IPS DF 6.9 (cell line): ENCODE measurements at regions not wholly inside any gene's neighbourhood (a gene's known extent, or its start where the extent isn't known, plus 50 kb on each side); places are given as distances from the start of the nearest gene placed in this dataset.

Experiments used
- DNase-seq: peaks from one replicate; pipeline ENCODE4 v3.0.0-alpha.2; 2013; ENCODE audit warnings: low read depth, low spot score
- H3K27ac ChIP-seq: one replicate; pipeline ENCODE4 v1.5.1; 2013; ENCODE audit warnings: low read length, control low read depth
- H3K27me3 ChIP-seq: 2 replicates; pipeline ENCODE4 v1.6.1; 2013; ENCODE audit warnings: mild to moderate bottlenecking, low read length; ENCODE audit not compliant: control insufficient read depth, insufficient read depth
- H3K36me3 ChIP-seq: 2 replicates; pipeline ENCODE4 v1.6.1; 2013; ENCODE audit warnings: low read length; ENCODE audit not compliant: control insufficient read depth, insufficient read depth
- H3K4me1 ChIP-seq: 2 replicates; pipeline ENCODE4 v1.6.1; 2013; ENCODE audit warnings: low read length; ENCODE audit not compliant: control insufficient read depth, insufficient read depth
- H3K4me3 ChIP-seq: 2 replicates; pipeline ENCODE4 v1.5.1; 2013; ENCODE audit warnings: mild to moderate bottlenecking, low read length
- H3K9me3 ChIP-seq: 2 replicates; pipeline ENCODE4 v1.6.1; 2013; ENCODE audit warnings: low read length, inconsistent platforms; ENCODE audit not compliant: control insufficient read depth, insufficient read depth
- WGBS: extraction: QIAGEN DNeasy Blood & Tissue Kit; methylation state at CpG from one replicate; pipeline ENCODE4 v1.1.7; 2013; ENCODE audit warnings: mixed read lengths, missing lambda C conversion rate; ENCODE audit not compliant: insufficient read length, insufficient coverage; 5-methylcytosine and 5-hydroxymethylcytosine counted together

DNA sequence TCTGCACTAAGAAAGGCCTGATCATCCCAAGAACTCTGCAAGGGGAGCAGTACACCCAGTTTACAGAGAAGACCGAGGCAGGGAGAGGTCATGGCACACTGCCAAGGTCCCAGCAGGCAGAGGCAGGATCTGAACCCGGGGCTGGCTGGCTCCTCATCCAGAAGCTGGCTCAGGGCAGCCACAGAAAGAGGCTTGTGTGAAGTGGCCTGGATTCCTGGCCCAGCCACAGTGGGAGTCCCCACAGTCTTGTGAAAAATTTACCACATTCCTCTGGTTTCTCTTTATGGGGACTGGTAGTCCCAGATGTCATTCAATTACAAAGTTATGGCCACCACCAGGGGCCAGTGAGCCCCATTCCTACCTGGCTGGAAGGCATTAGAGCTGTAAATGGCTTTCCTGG is 440.5 kb downstream of the MIAT start:
- Histone ChIP-seq H3K27ac (no peak overlapping the region), H3K9me3 (no peaks in the 10 kb centered on the region), H3K4me1 (peaks cover 9% of the 10 kb centered on the region), H3K27me3 (no peaks in the 10 kb centered on the region), H3K4me3 (no peak overlapping the region), H3K36me3 (no peaks in the 10 kb centered on the region)
- no peak for DNase-seq
- WGBS: no CpG with 5 or more reads among the region's 2 CpGs

DNA sequence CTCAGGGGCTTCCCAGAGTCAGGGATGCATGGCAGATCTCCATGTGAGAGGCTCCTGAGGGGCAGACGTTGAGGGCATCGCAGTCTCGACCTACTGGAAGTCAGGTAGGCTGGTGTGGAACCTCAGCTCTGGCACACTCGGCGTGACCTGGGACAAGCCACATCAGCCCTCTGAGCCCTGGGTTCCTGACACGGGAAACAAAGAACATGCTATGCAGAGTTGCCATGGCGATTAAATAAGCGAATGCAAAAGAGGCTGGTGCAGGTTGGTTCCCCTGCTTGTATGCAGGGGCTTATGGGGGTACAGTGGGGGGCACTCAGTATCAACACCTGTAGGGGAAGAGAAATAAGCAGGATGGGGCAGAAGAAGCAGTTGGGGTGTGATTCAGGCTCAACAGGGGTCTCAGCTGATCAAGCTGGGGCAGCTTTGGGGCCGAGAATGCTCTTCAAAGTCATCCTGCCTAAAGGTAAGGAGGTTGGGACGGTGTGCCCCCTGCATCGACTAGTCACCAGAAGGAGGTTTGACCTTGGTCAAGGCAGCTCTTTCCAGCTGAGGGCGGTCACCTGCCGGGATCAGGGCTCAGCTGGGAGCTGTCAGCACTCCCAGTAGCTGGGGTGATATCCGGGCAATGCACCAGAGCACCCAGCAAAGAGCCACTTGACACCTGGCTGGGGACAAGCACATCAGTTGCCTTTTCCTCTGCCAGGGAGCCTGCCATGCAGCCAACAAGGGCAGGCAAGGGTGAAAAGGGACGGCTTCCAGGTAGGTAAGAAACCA is 442.7 kb downstream of the MIAT start:
- Histone ChIP-seq H3K4me1 (peaks cover 9% of the 10 kb centered on the region), H3K4me3 (no peak overlapping the region), H3K27ac (no peak overlapping the region), H3K27me3 (no peaks in the 10 kb centered on the region), H3K36me3 (no peaks in the 10 kb centered on the region), H3K9me3 (no peaks in the 10 kb centered on the region)
- DNase-seq: no peak
- WGBS: no CpG with 5 or more reads among the region's 15 CpGs

DNA sequence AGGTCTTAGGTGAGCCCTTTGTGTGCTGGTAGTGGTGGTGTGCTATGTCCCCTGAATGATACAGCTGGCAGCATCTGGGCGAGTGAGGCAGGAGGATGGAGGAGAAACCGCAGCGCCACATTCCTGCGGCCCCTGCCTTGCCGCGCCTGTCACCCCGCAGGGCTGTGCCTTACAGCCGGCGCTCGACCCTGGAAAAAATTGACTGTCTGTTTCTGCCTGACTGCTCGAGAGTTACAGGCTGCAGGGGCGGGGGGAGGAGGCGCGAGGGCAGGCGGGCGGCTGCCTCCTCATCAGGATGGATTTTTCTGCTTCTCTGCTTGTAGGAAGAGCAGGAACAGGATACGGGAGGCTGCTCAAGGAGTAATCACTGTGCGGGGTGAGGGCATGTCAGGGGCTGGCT is 443.4 kb downstream of the MIAT start:
- WGBS: no CpG with 5 or more reads among the region's 18 CpGs
- no peaks in the 10 kb centered on the region for H3K36me3 ChIP-seq
- H3K4me3 ChIP-seq: no peak overlapping the region
- peaks cover 9% of the 10 kb centered on the region for H3K4me1 ChIP-seq
- no peak for DNase-seq
- no peaks in the 10 kb centered on the region for H3K9me3 ChIP-seq
- H3K27me3 ChIP-seq: no peaks in the 10 kb centered on the region
- H3K27ac ChIP-seq: no peak overlapping the region

GRCh38 chr22:27101288-27101687 is 443.9 kb downstream of the MIAT start:
- Histone ChIP-seq H3K36me3 (no peaks in the 10 kb centered on the region), H3K27me3 (no peaks in the 10 kb centered on the region), H3K4me1 (peaks cover 9% of the 10 kb centered on the region), H3K9me3 (no peaks in the 10 kb centered on the region), H3K4me3 (no peak overlapping the region), H3K27ac (no peak overlapping the region)
- DNase-seq: no peak
- WGBS: no CpG with 5 or more reads among the region's 1 CpG

DNA sequence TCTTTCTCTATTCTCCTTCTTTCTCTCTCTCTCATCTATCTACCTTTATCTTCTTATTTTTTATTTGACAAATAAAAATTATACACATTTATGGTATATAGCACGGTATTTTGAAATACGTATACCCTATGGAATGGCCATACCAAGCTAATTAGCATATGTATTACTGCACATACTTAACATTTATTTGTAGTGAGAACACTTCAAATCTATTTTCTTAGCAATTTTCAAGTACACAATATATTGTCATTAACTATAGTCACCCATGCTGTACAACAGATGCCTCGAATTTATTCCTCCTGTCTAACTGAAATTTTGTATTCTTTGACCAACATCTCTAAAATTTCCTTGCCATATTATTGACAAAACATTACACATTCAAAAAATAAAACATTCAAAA is 447.1 kb downstream of the MIAT start:
- Histone ChIP-seq H3K27me3 (no peaks in the 10 kb centered on the region), H3K27ac (no peak overlapping the region), H3K4me3 (no peak overlapping the region), H3K9me3 (no peaks in the 10 kb centered on the region), H3K36me3 (no peaks in the 10 kb centered on the region), H3K4me1 (peaks cover 9% of the 10 kb centered on the region)
- no CpG with 5 or more reads among the region's 3 CpGs for WGBS
- DNase-seq: no peak

DNA sequence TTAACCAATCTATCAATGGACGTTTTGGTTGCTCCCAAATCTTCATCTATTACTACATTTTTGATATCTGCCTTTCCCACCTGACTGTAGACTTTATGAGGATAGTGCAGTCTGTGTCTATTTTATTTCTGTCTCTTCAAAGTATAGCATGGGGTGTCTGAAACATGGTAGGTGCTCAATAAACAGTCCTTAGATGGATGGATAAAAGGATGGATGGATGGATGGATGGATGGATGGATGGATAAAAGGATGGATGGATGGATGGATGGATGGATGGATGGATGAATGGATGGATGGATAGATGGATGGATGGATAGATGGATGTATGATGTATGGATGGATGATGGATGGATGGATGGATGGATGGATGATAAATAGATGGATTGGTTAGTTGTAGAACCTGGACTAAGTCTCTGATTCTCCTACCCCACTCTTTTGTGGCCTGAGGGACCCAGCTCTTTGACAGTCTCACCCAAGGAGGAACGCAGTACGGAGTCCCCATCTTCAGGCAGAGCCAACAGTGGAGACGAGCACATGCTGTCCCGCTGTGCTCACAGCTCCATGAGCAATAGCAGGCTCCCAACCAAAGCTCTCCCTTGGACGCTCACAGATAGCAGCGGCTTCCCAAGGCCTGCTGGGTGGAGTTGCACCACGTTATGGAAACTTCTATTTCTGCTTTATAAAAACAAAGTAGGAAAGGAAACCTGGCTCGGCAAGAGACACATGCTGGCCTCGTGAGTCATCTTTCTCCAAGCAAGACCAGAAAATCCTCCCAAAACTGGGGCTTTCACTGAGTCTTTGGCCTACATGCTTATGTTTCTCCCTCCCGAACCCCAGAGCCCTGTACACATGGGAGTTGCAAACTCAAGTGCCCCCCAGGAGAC is 448.0 kb downstream of the MIAT start:
- WGBS: no CpG with 5 or more reads among the region's 11 CpGs
- no peaks in the 10 kb centered on the region for H3K27me3 ChIP-seq

GRCh38 chr22:27106985-27107384 is 449.6 kb downstream of the MIAT start:
- Histone ChIP-seq H3K27me3 (no peaks in the 10 kb centered on the region), H3K4me3 (no peak overlapping the region), H3K9me3 (no peaks in the 10 kb centered on the region), H3K27ac (no peak overlapping the region), H3K36me3 (no peaks in the 10 kb centered on the region), H3K4me1 (peaks cover 2% of the 10 kb centered on the region)
- WGBS: no CpG with 5 or more reads among the region's 4 CpGs
- no peak for DNase-seq

More for the DNA sequence above, 448.0 kb downstream of the MIAT start:
- no peaks in the 10 kb centered on the region for H3K36me3 ChIP-seq
- H3K4me1 ChIP-seq: peaks cover 3% of the 10 kb centered on the region
- H3K4me3 ChIP-seq: no peak overlapping the region
- DNase-seq: no peak
- H3K9me3 ChIP-seq: no peaks in the 10 kb centered on the region
- H3K27ac ChIP-seq: no peak overlapping the region

- Histone ChIP-seq H3K27ac (no peak overlapping the region), H3K36me3 (no peaks in the 10 kb centered on the region), H3K4me1 (peaks cover 2% of the 10 kb centered on the region), H3K27me3 (no peaks in the 10 kb centered on the region), H3K9me3 (no peaks in the 10 kb centered on the region), H3K4me3 (no peak overlapping the region)
- WGBS: no CpG with 5 or more reads among the region's 2 CpGs
- no peak for DNase-seq
Measured at GRCh38 chr22:27107386-27107785, 450.0 kb downstream of the MIAT start.

DNA sequence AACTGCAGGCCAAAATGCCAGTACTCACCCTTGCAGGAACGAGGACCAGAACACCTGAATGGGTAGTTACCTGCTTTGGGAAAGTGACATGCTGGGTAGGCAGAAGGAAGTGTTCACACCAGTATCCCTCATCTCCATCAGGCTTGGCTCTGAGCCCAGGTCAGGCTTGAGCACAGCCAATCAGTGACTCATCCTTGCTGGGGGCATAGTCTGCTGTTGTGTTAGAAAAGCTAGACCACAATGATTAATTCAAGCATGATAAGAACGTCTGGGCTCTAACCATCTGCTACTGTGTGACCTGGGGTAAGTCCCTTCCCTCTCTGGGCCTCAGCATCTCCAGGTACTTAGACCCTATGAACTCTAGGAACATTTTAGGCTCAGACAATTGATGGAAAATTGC is 450.4 kb downstream of the MIAT start:
- no peak for DNase-seq
- Histone ChIP-seq H3K9me3 (no peaks in the 10 kb centered on the region), H3K27me3 (no peaks in the 10 kb centered on the region), H3K36me3 (no peaks in the 10 kb centered on the region), H3K4me3 (no peak overlapping the region), H3K4me1 (peaks cover 2% of the 10 kb centered on the region), H3K27ac (no peak overlapping the region)
- no CpG with 5 or more reads among the region's 2 CpGs for WGBS

DNA sequence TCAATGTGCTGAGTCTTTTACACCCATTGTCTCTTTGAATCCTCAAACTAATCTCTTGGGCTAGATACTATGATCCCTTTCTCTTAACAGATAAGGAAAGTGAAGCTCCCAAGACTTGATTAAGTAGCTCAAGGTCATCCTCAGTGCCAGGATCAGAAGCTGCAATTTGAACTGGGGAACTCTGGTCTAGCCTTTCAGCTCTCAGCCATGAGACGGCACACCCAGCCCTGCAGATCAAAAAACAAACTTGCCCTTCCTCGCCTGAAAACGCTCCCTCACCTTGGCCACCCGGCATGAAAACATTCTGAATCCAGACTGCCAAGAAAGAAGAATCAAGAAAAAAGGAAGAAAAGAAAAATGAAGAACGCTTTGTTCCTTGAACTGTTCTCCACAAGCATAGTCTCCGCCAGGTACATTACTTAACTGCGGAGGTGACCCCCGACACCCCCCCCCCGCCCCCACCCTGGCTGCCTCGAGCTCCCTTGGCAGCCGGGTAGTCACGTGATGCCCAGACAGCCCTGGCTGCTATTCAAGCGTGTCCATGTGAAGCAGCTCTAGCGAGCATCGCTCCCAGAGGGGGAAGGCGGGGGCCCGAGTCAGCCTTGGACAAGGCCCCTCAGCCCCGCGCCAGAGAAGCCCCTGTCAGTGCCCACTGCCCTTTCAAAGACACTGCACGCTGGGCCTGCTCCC is 451.2 kb downstream of the MIAT start:
- no peaks in the 10 kb centered on the region for H3K36me3 ChIP-seq
- H3K4me3 ChIP-seq: no peak overlapping the region
- WGBS: no CpG with 5 or more reads among the region's 20 CpGs
- H3K27me3 ChIP-seq: no peaks in the 10 kb centered on the region
- no peak overlapping the region for H3K27ac ChIP-seq
- no peaks in the 10 kb centered on the region for H3K9me3 ChIP-seq
- no peak for DNase-seq
- peaks cover 2% of the 10 kb centered on the region for H3K4me1 ChIP-seq
